ENCODE measurements at regions not wholly inside any gene's neighbourhood (a gene's known extent, or its start where the extent isn't known, plus 50 kb on each side); places are given as distances from the start of the nearest gene placed in this dataset.

DNA sequence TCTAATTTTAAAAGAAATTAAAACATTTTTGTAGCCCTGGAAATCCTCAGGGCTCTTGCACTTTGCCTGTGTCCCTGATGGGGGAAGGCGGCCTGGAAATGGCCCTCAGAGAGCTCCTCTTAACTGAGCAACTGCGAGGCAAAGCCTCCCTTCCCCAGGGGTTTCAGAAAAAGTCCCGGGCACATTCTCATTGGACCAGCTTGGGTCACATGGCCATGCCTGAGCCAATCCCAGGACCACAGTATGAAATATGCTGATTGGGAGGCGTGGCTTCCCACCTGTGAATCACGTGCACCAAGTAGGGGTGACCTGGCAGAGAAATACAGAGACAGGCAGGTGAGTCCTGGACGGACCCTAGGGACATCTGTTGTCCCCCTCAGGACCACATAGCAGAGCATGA is 90.4 kb upstream of the SFSWAP start:
- TF ChIP-seq, protein P1, sequence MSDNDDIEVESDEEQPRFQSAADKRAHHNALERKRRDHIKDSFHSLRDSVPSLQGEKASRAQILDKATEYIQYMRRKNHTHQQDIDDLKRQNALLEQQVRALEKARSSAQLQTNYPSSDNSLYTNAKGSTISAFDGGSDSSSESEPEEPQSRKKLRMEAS (IDR thresholded peaks at IDR 0.05; ENCODE audit: low read depth, low read length): peak; percentile 33
- TF ChIP-seq MYC (IDR thresholded peaks at IDR 0.05; ENCODE audit: low read depth, low read length): no peak
- TF ChIP-seq, protein P2, sequence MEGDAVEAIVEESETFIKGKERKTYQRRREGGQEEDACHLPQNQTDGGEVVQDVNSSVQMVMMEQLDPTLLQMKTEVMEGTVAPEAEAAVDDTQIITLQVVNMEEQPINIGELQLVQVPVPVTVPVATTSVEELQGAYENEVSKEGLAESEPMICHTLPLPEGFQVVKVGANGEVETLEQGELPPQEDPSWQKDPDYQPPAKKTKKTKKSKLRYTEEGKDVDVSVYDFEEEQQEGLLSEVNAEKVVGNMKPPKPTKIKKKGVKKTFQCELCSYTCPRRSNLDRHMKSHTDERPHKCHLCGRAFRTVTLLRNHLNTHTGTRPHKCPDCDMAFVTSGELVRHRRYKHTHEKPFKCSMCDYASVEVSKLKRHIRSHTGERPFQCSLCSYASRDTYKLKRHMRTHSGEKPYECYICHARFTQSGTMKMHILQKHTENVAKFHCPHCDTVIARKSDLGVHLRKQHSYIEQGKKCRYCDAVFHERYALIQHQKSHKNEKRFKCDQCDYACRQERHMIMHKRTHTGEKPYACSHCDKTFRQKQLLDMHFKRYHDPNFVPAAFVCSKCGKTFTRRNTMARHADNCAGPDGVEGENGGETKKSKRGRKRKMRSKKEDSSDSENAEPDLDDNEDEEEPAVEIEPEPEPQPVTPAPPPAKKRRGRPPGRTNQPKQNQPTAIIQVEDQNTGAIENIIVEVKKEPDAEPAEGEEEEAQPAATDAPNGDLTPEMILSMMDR (IDR thresholded peaks at IDR 0.05; ENCODE audit: low read depth, low read length): no peak

All from NB4 (cell line).